GM12878 (cell line): ENCODE measurements at regions not wholly inside any gene's neighbourhood (a gene's known extent, or its start where the extent isn't known, plus 50 kb on each side); places are given as distances from the start of the nearest gene placed in this dataset.

Experiments
- ATAC-seq: fragments of 200-7000 bp; cut with Tn5 transposase; 3 replicates; pipeline ENCODE4 v1.9.1; 2020; ENCODE audit warnings: mild to moderate bottlenecking, moderate library complexity
- BruUV-seq: library from RNA; stranded (reverse); fragments of 400-500 nt; replicated peaks from 2 replicates; lab custom pipeline; 2021; lab: Mats Ljungman, UMichigan
- CTCF ChIA-PET: fragments of 300-600 bp; sonication (Branson Sonifier 250); formaldehyde crosslinking; extraction: SDS; loops from one replicate; lab custom pipeline; 2021; ENCODE audit warnings: inconsistent platforms; lab: Yijun Ruan, JAX
- POLR2A ChIA-PET: fragments of 350-600 bp; formaldehyde crosslinking; extraction: SDS; loops from one replicate; lab custom pipeline; 2021; ENCODE audit warnings: inconsistent platforms; lab: Charles Lee
- RAD21 ChIA-PET: fragments of 300-600 bp; sonication (Branson Sonifier 250); formaldehyde crosslinking; loops from one replicate; lab custom pipeline; 2023; ENCODE audit warnings: antibody characterized with exemption; ENCODE audit not compliant: unreplicated experiment; lab: Charles Lee
- SMC1A ChIA-PET: fragments of 300-600 bp; sonication (Branson Sonifier 250); formaldehyde crosslinking; loops from one replicate; lab custom pipeline; 2023; ENCODE audit not compliant: unreplicated experiment, uncharacterized antibody; lab: Charles Lee
- DNase-seq: peaks from one replicate; pipeline ENCODE4 v3.0.0-alpha.2; 2011; ENCODE audit warnings: low read depth, low spot score
- FAIRE-seq: peaks from 3 replicates; lab custom pipeline; 2011; peaks lifted over from hg19 to GRCh38; lab: Jason Lieb, UNC
- H2AFZ ChIP-seq: 2 replicates; pipeline ENCODE4 v1.6.0; 2011; ENCODE audit warnings: low read depth, low read length, control low read depth; ENCODE audit not compliant: control insufficient read depth
- H3K27ac ChIP-seq: 2 replicates; pipeline ENCODE4 v1.5.1; 2011; ENCODE audit warnings: control low read depth; ENCODE audit not compliant: control insufficient read depth, insufficient read depth
- H3K27me3 ChIP-seq, 2 experiments: replicated peaks in 1 of 2; 2 replicates each; pipeline versions ENCODE4 v1.6.0 to v1.6.1; 2011; ENCODE audit warnings: low read length in 1 of 2; ENCODE audit not compliant: control insufficient read depth in 2 of 2, insufficient read depth in 2 of 2
- H3K36me3 ChIP-seq, 2 experiments: 2 replicates each; pipeline ENCODE4 v1.5.1; 2011; ENCODE audit warnings: low read length in 1 of 2; ENCODE audit not compliant: control insufficient read depth in 2 of 2, insufficient read depth in 2 of 2
- H3K4me1 ChIP-seq: 2 replicates; pipeline ENCODE4 v1.6.1; 2011; ENCODE audit warnings: mild to moderate bottlenecking, low read length, moderate library complexity, mixed read lengths; ENCODE audit not compliant: control insufficient read depth, insufficient read depth
- H3K4me2 ChIP-seq: 2 replicates; pipeline ENCODE4 v1.6.0; 2011; ENCODE audit warnings: control low read depth; ENCODE audit not compliant: control insufficient read depth, insufficient read depth
- H3K4me3 ChIP-seq: fragments of 200-600 bp; sonication (generic); 2 replicates; pipeline ENCODE4 v1.5.1; 2016
- H3K79me2 ChIP-seq: 2 replicates; pipeline ENCODE4 v1.6.0; 2011; ENCODE audit warnings: low read length; ENCODE audit not compliant: control insufficient read depth, insufficient read depth
- H3K9ac ChIP-seq: 2 replicates; pipeline ENCODE4 v1.8.0; 2011; ENCODE audit warnings: low read length, control low read depth, mixed read lengths; ENCODE audit not compliant: control insufficient read depth, insufficient read depth
- H3K9me3 ChIP-seq: replicated peaks from 3 replicates; pipeline ENCODE4 v1.5.1; 2011; ENCODE audit warnings: mild to moderate bottlenecking, low read length; ENCODE audit not compliant: control insufficient read depth, insufficient read depth
- H4K20me1 ChIP-seq: 2 replicates; pipeline ENCODE4 v1.6.0; 2011; ENCODE audit not compliant: control insufficient read depth, insufficient read depth
- EED ChIP-seq: sonication (generic); IDR thresholded peaks from 2 replicates; pipeline ENCODE4 v1.6.1; 2016; ENCODE audit warnings: antibody characterized with exemption, low read depth
- NBN ChIP-seq: fragments of 450-650 bp; IDR thresholded peaks from 2 replicates; pipeline ENCODE4 v1.6.1; 2016
- NFIC ChIP-seq: IDR thresholded peaks from 2 replicates; pipeline ENCODE4 v1.6.1; 2012; ENCODE audit warnings: low read depth, mild to moderate bottlenecking, inconsistent platforms, low read length, moderate library complexity
- SP1 ChIP-seq: IDR thresholded peaks from one replicate; pipeline ENCODE4 v1.6.1; 2011; ENCODE audit warnings: low read depth, low read length
- TARDBP ChIP-seq: IDR thresholded peaks from 2 replicates; pipeline ENCODE4 v1.6.1; 2016; ENCODE audit warnings: borderline replicate concordance
- TCF3 ChIP-seq: IDR thresholded peaks from 2 replicates; pipeline ENCODE4 v1.6.1; 2012; ENCODE audit warnings: low read depth, mild to moderate bottlenecking, low read length, borderline replicate concordance; ENCODE audit not compliant: insufficient read depth
- ZNF24 ChIP-seq: fragments of 450-650 bp; IDR thresholded peaks from 2 replicates; pipeline ENCODE4 v1.6.1; 2017; ENCODE audit warnings: antibody characterized with exemption, mild to moderate bottlenecking
- WGBS: methylation state at CpG from one replicate; pipeline ENCODE4 v1.1.6; 2016; ENCODE audit warnings: low lambda C conversion rate; ENCODE audit not compliant: insufficient replicate concordance, insufficient coverage; ENCODE audit errors: missing lambda C conversion rate; 5-methylcytosine and 5-hydroxymethylcytosine counted together
- in situ Hi-C: fragments of 300-500 bp; cut with MboI; formaldehyde crosslinking; loops from 9 replicates; pipeline ENCODE4 v1.14.3; 2018; ENCODE audit warnings: mixed read lengths
- intact Hi-C: fragments of 100-400 bp; cut with micrococcal nuclease; formaldehyde crosslinking; loops from one replicate; pipeline ENCODE4 v1.14.2; 2022; ENCODE audit not compliant: unreplicated experiment

DNA sequence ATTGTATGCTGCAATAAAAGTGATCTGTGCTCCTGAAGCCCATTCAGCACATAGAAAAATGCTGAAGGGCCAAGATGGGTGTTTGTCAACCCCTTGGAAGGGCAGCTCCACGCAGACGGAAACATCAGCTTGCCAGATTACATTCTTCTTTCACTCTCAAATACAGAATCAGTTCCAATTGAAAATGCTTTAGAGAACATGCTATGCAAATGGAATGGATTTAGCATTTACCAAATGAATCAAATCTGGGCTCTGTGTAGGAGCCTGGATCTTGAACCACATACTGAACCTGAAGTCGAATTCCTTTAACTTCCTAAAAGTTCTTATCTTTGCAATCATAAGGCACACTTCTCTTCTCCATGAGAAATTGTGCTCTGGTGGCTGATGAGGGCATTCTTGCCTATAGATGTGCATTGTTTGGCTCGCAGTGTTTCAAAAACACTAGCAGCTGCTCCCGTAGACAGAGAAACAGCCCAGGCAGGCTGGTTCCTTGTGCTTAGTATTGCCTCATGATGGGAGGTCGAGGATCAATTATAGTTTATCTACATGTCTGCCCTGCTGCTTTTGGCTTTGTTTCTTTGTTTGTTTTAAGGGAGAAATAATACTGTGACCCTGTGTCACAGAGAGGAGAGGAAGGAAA is 489.8 kb upstream of the FLRT2 start:
- no peak for ATAC-seq
- H3K9ac ChIP-seq, result no peak overlapping the region
- H3K27me3 ChIP-seq, result no peaks in the 10 kb centered on the region
- H3K4me3 ChIP-seq, result no peak overlapping the region
- TF ChIP-seq NFIC (no peak), SP1 (no peak), EED (no peak)
- H3K4me2 ChIP-seq, result no peak overlapping the region
- ChIA-PET CTCF (no interaction called here), SMC1A (no interaction called here), POLR2A (no interaction called here), RAD21 (no interaction called here)
- BruUV-seq, result no TSS peak
- in situ Hi-C loops (no loop called here), intact Hi-C loops (no loop called here)
- H4K20me1 ChIP-seq, result no peaks in the 10 kb centered on the region
- WGBS, result 1% methylated on average over 6 of the region's 6 CpGs
- no peak overlapping the region for H3K27ac ChIP-seq
- FAIRE-seq, result no peak
- H3K36me3 ChIP-seq, result no peaks in the 10 kb centered on the region
- DNase-seq, result no peak
- H3K4me1 ChIP-seq, result no peaks in the 10 kb centered on the region
- H3K79me2 ChIP-seq, result no peaks in the 10 kb centered on the region
- H3K9me3 ChIP-seq, result no peaks in the 10 kb centered on the region
- no peak overlapping the region for H2AFZ ChIP-seq

DNA sequence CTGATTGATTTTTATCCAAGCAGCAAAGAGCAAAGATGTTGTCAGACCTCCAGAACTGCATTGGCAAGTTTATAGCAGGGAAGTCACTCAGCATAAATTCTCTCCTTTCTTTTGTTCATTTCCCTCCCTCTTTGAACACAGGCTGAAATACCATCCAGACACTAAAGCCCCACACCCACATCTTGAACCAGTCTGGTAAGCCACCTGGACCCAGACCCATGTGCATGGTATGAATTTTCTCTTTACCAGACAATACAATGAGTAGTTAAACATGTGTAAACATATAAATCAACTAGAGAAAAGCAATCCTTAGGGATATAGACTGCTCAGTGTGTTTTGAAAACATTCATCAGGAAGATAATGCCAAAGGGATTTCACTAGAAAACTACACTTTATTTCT is 488.3 kb upstream of the FLRT2 start:
- no peak for TF ChIP-seq TCF3
- TF ChIP-seq NBN, result no peak
- no peak for TF ChIP-seq ZNF24
- TF ChIP-seq TARDBP, result no peak
- Histone ChIP-seq H3K27me3 (no peaks in the 10 kb centered on the region), H3K79me2 (no peaks in the 10 kb centered on the region), H3K9ac (no peak overlapping the region), H3K4me1 (no peaks in the 10 kb centered on the region), H3K4me2 (no peak overlapping the region), H3K36me3 (no peaks in the 10 kb centered on the region), H4K20me1 (no peaks in the 10 kb centered on the region), H3K27ac (no peak overlapping the region), H2AFZ (no peak overlapping the region), H3K9me3 (no peaks in the 10 kb centered on the region), H3K4me3 (no peak overlapping the region)
- ChIA-PET POLR2A (no interaction called here), SMC1A (no interaction called here), CTCF (interaction anchor here (0.6 kb wide), 1 partner anchor 592 kb away, joined by 4 read pairs; no protein-coding TSS in a partner anchor), RAD21 (no interaction called here)
- no peak for DNase-seq
- ATAC-seq, result no peak
- intact Hi-C loops, result no loop called here
- no TSS peak for BruUV-seq
- no peak for FAIRE-seq
- in situ Hi-C loops, result no loop called here
